ENCODE measurements at regions not wholly inside any gene's neighbourhood (a gene's known extent, or its start where the extent isn't known, plus 50 kb on each side); places are given as distances from the start of the nearest gene placed in this dataset.
A peak's percentile ranks its signal among the peaks of the same experiment; 100 is the strongest.
"Not testable (repeated sequence)": the region's sequence is repeated elsewhere in the genome, so short reads cannot be mapped to it uniquely, and the experiment has no call there.

DNA sequence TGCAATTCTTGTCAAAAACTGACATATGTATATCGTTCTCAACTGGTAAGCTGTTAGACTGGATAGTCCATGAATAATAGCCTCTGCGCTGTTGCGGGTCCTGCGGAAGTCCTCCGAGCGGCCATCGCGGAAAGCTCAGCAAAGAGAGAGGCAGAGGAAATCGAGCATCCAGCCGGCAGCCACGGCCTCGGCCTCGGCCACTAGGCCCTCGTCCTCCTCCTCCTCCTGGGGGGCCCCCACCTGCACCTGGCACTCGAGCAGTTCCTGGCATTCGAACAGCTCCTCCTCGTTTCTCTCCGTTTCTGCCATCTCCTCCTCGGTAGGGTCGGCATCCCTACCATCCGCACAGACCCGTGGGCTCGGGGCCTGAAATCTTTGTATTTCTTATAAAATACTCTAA is 111.2 kb upstream of the CYLC1 start:
- DNase-seq: not testable (repeated sequence)

DNA sequence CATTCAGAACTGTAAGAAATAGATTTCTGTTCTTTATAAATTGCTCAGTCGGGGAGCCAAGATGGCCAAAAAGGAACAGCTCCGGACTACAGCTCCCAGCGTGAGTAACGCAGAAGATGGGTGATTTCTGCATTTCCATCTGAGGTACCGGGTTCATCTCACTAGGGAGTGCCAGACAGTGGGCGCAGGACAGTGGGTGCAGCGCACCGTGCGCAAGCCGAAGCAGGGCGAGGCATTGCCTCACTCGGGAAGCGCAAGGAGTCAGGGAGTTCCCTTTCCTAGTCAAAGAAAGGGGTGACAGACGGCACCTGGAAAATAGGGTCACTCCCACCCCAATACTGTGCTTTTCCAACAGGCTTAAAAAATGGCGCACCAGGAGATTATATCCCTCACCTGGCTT is 110.5 kb upstream of the CYLC1 start:
- not testable (repeated sequence) for DNase-seq

DNA sequence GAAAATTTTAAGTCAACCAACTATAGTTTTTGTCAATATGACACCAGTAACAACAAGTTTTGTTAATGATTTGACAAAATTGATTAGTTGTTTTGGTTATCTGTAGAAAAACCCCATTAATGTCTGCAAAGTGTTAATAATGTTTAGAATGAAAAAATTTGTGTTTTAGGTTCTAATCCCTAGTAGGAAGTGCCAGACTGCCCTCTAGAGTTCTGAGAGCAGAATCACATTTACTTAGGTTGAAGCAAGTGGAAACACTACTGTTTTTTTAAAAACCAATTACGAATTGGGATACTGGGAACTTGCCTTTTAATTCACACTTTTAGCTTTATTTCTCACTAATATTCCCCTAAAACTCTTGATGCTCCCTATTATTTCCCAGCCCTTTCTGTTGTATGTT is 101.1 kb upstream of the CYLC1 start:
- DNase-seq: peak; percentile 9

DNA sequence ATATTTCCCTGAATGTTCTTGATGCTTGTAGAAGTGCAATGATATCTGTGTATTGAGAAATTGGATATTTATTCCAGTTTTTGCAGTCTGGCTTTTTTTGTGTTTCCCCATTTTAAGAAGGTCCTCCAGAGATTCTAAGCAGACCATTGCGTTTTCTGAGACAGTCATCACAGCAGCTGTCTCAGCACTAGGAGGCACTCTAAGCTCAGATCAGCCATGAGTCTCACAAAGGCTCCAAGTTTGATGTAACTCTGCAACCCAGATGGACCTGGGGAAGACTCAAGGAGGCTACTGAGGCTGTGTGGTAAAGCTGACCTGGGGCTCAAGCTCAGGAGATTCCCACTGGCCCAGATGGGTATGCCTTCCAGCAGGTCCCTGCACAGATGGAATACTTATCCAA is 89.3 kb upstream of the CYLC1 start:
- peak; percentile 1 for DNase-seq
